ENCODE measurements at regions not wholly inside any gene's neighbourhood (a gene's known extent, or its start where the extent isn't known, plus 50 kb on each side); places are given as distances from the start of the nearest gene placed in this dataset.

DNA sequence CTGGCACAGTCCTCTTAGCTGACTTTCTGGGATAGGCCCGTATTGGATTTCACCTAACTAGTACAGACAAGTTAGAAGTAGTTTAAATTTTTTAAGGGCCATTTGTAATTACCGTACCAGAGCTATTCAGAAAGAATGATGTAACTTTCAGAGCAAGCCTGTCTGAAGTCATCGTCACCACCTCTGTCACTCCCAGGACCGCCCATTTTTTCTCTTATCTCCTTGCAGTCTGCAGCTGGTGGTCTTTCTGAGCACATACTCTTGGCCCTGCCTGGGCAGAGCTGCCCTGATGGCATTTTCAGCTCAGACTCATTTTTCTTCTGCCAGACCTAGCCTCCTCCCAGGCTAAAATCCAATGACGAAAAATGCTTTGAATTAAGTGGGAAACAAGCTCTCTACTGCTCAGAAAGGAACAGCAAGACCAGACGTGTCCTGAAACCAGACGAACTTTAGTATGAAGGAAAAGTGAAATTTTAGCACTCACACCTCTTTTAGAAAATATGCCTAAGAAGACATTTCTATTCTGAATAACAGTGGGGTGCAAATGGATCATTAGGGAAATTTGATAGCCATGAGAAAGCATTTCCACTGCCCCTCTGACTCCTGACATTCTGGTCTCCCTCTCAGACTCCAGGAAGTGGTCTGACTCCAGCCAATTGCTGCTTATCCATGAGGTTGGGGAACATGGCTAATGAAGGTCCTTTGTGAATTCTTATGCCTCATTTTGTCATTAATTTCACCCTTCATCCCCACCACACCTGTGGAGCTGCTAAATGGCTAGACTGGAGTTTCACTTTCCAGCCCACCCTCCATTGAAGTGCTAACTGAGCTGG is 162.4 kb upstream of the GYPA start:
- DNase-seq (ENCODE audit: low read depth in 4 of 4, low spot score in 2 of 4) = no peak

DNA sequence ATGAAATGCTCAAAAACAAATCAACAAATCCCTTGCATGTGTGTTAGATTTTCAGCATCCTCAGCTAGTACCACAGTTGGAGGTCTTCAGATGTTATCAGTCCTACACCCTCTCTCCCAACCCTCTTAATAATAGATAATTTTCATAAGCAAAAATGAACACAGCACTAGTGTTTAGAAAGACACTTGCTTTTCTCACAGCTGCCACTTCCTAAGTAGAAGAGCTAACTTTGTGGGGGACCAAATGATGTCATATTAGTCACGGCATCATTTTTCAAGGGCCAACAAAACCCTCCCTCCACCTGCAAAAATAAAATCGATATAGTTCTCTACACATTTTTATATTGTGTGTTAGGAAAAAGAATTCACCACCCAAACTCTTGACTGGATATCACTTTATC is 163.5 kb upstream of the GYPA start:
- DNase-seq (ENCODE audit: low read depth in 4 of 4, low spot score in 2 of 4) = no peak

DNA sequence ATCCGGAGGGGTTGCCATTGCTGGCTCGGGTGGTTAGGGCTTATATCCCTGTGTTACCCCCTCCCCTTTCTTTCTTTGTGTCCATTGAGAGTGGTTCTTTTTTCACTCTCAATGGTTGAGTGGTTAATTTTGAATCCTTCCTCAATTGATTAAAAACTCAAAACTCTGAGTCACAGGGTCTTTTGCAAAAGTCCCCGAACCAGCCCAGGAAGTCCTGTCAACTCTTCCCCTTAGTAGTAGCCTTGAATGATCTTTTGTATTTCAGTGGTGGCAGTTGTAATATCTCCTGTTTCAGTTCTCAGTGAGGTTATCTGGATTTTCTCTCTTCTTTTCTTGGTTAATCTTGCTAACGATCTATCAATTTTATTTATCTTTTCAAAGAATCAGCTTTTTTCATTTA is 170.0 kb upstream of the GYPA start:
- DNase-seq (ENCODE audit: low read depth in 4 of 4, low spot score in 2 of 4) = no peak

DNA sequence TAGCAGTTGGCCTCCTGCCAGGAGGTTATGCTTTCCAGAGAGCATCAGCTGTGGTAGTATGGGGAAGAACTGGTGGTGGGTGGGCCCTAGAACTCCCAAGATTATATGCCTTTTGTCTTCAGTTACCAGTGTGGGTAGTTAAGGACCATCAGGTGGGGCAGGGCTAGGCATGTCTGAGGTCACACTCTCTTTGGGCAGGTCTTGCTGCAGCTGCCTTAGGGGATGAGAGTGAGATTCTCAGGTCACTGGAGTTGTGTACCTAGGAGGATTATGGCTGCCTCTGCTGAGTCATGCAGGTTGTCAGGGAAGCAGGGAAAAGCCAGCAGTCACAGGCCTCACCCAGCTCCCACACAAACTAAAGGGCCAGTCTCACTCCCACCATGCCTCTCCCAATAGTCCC is 172.9 kb upstream of the GYPA start:
- no peak for DNase-seq (ENCODE audit: low read depth in 4 of 4, low spot score in 2 of 4)

DNA sequence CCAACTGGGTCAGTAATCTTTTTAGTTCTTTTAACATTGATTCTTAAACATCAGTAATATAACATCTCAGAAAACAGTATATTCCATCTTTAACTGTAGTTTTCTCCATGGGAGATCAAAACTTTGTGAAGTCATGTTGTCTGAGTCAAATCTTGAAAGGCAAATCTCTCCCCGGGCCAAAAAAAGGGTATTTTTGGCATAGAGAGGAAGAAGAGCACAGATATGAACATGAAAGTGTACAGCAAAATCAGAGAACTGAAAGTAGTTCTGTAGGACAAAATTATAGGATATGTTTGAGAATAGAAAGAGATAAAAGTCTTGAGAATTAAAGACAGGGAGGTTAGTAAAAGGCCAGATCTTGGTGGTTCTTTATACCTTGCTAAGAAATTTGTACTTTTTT is 176.4 kb upstream of the GYPA start:
- DNase-seq (ENCODE audit: low read depth in 4 of 4, low spot score in 2 of 4) = no peak

DNA sequence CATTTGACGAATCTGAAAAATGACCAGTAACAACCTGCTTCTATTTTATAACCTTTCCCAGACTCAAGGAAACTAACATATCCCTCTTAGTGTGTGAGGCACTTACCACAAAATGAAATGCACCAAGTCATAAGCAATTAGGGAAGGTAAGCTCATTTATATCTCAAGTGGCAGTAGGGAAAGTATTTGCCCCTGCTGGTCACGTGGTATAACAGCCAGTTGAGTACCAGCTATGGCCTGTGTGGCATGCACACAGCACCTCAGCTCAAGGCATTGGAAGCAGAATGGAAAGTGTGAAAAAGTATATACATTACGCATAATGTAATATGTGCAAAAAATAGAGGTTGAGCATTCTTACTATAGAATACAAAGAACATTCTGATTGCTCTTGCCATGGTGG is 178.3 kb upstream of the GYPA start:
- DNase-seq (ENCODE audit: low read depth in 4 of 4, low spot score in 2 of 4) = no peak

DNA sequence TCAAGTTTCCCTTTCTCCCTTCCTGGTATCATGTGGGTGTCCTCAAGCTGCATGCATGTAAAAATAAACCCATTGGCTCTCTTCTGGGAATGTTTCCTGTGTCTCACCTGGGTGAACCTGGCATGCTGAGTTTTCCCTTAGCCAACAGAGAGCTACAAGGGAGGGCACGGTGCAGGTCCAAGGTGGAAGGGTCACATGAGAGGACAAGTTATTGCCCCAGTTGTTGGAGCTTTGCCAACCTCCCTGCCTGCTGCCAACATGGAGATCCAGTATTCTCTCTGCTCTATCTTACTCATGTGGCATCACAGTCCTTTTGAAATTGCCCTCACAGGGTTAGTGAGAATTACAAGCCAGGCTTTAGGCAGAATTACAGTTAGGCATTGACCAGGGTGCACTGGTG is 196.1 kb upstream of the GYPA start:
- DNase-seq (ENCODE audit: low read depth in 4 of 4, low spot score in 2 of 4) = no peak

DNA sequence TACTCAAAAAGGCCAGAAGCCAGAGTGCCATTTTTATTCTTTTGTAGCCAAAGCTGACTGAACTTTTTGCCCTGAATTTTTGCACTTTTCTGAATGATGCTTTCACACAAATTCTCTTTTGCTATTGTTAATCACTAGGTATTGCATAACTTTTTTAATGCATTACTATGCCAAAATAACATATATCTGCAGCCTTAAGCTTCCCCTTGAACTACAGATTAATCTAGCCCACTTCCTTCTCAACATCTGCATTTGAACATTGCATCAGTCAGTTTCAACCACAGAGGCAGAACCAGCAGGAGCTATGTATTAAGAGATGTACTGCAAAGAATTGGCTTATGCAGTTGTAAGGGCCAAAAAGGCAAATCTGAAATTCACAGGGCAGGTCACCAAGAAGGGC is 197.6 kb upstream of the GYPA start:
- no peak for DNase-seq (ENCODE audit: low read depth in 4 of 4, low spot score in 2 of 4)

DNA sequence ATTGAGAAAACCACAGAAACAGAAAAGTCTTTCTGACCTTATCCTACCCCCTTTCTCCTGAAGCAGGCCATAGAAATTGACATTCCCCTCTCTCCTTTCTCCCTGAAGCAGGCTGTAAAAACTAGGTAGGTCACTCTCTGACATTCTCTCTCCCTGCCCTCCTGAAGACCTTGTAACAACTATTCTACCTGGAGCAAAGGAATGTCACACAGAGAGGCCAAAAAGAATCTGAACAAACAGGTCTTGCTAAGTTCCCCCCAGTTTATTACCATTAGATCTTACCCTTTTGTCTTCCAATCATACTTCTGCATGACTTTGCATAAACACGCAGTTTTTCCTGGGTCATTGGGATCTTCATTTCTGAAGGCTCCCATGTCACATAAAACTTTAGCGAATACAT is 198.3 kb upstream of the GYPA start:
- DNase-seq (ENCODE audit: low read depth in 4 of 4, low spot score in 2 of 4) = no peak

DNA sequence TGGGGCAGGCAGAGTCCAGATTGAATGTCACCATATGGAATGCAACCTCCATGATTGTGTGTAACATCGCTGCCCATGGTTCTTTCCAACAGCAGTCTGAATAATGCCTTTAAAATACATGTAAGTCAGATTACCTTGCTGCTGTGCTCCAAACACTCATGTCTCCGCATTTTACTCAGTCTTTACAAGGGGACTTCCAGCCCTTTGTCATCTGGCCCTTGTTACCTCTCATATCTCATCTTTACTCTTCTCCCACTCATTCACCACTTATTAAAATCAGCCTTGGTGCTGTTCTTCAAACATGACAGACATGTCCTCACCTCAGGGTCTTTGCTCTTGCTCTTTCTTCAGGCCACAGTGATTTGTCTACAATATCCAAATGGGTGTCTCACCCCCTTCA is 200.4 kb upstream of the GYPA start:
- no peak for DNase-seq (ENCODE audit: low read depth in 4 of 4, low spot score in 2 of 4)

DNA sequence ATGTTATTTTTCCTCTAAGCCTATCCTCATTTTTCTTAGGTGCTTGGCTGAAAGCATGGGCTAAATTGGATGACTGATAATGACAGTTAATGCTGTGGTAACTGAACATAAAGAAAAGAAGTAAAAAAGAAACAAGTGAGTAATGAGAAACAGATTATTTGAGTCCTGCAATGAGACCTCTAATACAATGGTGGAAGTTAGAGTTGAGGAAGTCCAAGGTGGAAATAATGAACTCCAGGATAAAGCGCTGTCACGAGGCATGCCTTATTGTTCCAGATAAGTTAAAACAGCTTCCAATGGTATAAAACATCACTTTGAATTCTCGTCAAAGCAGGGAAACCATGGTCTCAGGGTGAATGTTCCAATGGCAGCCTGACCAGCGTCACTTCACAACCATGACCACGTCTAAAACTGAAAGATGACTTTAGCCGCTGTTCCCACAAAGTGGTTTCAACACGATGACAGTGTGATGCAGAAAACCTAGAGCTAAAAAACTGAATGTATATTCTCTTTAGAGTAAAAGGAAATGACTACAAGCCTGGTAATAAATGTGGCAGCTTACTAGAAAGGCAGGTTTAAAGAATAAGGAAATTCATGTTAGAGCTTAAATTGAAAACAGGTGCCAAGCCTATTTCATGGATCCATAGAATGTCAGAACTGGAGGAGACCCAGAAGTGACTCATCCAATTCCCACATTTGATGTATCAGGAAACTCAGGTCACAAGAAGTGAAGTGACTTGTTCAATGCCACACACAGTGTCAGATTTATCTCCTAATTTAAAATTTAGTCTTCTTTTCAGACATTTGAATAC is 202.6 kb upstream of the GYPA start:
- no peak for DNase-seq (ENCODE audit: low read depth in 4 of 4, low spot score in 2 of 4)

DNA sequence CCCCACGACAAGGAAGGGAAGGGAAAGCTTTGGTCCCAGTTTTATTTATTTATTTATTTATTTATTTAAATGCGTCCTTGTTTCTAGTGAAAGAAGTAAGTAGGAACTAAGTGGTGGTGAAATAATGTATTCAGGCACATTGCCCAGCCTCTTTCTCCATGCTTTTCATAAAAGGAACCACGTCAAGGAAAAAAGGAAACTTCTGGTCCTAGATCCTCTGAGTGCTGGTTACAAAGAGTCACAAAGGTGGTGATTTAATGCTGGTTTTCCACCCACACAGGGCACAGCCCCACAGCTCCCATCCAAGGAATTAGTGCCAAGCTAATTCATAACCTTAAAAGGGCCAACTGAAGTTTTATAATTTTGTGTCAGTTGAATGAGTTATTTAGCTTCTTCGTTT is 206.6 kb upstream of the GYPA start:
- no peak for DNase-seq (ENCODE audit: low read depth in 4 of 4, low spot score in 2 of 4)

DNA sequence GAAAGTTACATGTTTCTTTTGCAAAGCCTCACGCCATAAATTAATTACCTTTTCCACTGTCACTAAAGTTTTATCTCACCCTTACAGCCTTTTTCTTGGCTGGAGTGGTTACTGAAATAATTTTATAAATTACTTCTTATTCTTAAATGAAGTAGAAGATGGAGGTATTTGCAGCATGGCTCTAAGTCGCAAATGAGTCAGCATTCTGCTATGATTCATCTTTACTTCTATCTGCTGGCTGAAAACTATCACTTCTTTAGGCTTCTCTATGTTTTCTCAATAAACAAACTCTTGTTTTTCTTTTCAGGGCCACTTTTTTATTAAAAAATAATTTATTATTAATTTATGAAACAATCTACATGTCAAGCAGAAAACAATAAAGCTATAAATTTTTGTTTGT is 210.2 kb upstream of the GYPA start:
- DNase-seq (ENCODE audit: low read depth in 4 of 4, low spot score in 2 of 4) = no peak

DNA sequence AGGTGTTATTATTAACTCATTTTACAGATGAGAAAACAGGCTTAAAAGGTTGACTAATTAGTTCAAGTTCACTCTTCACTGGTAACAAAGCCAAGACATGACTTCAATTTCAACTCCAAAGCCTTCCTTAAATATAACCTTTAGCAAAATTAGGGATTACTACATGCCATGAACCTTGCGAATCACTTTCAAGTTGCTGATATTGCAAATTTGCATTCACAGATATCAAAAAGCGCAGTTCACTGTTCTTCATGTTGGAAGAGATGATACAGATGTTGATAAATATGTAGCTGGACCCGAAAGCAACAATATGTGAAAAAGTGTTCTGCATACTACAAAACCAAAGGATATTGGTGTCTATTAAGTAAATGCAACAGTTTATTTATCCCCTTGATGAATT is 210.8 kb upstream of the GYPA start:
- no peak for DNase-seq (ENCODE audit: low read depth in 4 of 4, low spot score in 2 of 4)

DNA sequence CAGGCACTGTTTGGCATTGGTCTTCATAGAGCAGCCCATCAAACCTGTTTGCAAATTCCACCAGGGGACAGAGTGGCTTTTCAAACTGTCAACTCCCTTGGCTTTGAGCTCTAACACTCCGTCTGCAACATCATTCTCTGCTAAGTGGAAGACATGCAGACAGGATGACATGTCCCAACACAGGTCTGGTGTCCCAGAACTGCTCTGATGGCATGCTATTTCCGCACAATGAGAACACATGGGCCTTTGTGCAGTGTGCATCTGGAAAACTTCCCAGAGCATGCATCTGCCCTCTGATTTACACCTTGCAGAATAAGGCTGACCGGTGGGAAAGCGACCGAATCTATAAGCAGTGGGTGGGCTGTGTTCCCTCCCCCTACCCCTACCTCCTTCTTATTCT is 212.8 kb upstream of the GYPA start:
- DNase-seq (ENCODE audit: low read depth in 4 of 4, low spot score in 2 of 4) = no peak

DNA sequence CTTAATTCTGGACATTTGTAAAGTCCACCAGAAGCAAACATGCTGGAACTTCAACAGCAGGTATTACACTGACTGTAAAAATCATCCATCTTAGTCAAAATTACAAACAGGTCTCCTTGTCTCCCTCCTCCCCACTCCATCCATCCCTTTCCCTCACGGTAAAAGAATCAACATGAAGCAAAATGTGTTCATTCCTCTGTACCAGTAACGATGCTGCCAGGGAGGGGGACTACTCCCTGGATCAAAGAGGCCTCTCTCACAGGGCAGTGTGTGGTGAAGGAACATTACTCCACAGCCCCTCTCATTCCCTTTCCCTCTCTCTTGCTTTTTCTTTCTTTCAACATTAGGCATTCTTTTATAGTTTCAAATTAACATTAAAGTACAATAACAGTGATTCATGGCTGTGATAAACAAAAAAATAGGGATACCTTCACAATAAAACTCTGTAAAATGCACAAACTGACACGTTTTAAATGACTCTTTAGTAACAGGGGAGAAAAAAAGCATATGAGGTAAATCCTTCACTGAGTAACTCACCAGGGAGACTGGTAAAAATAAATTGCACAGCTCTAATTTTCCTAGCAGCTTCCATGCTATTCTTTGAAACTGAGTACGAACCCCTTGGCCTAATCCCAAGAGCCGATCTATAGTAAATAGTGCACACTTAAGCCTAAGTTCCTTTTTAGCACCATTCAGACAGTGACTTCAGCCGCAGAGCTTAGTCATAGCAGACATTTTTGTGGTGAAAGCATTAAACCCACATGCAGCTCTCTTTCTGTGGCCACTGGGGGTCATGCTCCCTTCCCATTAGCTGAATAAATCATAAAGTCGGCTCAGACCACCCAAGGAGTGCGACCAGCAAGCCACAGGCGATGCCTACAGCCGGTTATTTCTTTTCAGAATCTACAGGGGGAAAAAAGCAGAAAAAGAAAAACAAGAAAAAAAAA is 215.6 kb upstream of the GYPA start:
- peak; percentile 41 to 55 (median 52) for DNase-seq (ENCODE audit: low read depth in 4 of 4, low spot score in 2 of 4)

DNA sequence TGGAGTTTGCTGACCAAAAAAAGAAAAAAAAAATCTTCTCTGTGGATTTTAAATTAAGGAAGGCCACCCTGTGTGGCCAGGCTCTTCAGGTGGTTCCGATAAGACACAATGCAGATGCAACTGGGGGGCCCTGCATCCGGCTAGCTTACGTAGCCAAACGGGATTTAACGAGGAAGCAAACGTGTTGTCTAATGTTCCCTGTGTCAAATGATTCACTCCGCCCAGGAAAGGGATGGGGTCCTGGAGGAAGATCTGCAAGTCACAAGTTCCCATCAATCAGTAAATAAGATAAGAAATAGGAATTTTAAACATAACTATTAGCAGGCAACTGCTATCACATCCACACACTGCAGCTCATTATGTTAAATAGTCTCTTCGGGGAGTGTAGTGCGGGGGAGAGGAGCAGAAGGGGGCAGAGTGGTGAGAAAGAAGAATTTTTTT is 216.4 kb upstream of the GYPA start:
- no peak for DNase-seq (ENCODE audit: low read depth in 4 of 4, low spot score in 2 of 4)

DNA sequence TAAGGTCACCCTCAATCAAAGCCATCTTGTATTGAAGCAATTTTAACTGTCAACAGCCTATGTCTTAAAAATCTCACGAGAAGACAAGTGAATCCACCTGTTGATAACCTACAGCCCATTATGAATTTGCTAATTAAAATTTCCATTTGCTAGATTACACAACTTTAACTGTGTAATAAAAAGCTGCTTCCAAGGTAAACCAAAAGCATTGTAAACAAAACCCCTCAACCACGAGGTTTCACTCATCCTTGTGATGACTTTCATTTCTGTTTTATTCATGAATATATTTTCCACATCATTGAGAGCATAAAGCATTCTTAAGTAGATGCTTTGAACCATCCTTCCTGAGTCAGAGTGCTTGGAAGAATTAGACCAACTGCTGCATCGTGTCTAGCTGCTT is 217.5 kb upstream of the GYPA start:
- no peak for DNase-seq (ENCODE audit: low read depth in 4 of 4, low spot score in 2 of 4)

DNA sequence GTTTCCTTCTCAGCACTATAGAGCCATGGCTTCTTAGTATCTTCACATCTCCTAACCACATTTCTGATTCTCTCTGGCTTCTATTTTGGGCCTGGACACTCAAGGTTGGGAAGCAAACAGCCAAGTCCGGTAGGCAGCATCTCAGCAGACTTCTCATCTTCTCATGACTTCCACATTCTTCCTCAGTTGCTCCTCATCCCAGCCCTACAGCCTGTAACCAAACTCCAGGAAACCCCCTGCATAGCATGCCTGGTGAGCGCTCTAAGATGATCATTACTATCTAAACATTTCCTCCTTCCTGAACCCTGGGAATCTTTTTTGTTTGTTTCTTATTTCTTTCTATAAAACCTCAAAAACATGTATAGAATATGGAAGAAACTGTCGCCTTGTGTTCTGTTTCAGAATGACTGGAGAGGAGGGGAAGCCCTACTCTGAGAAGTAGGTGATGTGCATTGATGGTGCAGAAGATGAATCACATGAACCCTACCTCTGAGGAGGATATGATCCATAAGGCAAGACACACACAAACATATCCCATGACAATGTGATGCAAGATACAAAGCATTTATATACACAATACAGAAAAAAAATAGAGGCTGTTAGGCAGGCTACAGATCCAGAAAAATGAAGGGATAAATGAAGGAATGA is 219.8 kb upstream of the GYPA start:
- no peak for DNase-seq (ENCODE audit: low read depth in 4 of 4, low spot score in 2 of 4)

DNA sequence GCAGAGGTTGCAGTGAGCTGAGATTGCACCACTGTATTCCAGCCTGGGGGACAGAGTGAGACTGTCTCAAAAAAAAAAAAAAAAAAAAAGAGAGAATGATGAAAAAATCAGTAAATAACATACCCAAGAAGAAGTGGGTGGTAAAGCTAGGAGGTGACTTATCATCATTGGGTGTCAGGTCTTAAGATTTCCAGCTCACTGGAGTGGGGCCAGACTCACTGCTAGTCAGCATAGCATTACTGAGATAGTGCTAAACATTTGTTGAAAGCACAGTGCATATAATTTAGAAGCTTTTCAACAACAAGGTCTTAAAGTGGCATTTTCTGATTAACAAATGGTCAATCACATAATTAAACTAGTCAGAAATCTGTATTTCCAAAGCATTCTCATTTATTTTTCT is 221.8 kb upstream of the GYPA start:
- no peak for DNase-seq (ENCODE audit: low read depth in 4 of 4, low spot score in 2 of 4)

DNA sequence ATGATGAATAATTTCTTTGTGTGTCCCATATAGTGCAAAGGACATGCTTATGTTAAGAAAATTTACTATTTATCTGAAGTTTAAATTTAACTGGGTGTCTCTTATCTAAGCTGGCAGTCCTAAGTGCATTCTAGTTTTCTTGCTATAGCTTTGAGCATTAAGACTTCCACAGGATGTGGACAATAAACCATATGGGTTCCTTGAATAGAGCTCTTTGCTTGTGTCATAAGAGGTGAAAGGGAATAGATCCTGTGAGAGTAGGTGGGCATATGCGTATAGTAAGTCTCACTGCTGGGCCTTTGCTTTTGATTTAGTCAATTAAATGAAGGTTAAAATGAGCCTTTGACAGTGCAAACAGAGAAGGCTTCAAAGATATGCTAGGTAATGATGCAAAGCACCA is 223.4 kb upstream of the GYPA start:
- DNase-seq (ENCODE audit: low read depth in 4 of 4, low spot score in 2 of 4) = no peak

Data from left renal cortex interstitium (tissue), 4 donors.